Caco-2 (cell line): ENCODE measurements at regions not wholly inside any gene's neighbourhood (a gene's known extent, or its start where the extent isn't known, plus 50 kb on each side); places are given as distances from the start of the nearest gene placed in this dataset.

ENCODE experiments used
- BruUV-seq: library from RNA; stranded (reverse); fragments of 400-500 nt; replicated peaks from 2 replicates; lab custom pipeline; 2021; lab: Mats Ljungman, UMichigan
- CTCF ChIA-PET: fragments of 300-600 bp; sonication (Branson Sonifier 250); formaldehyde crosslinking; loops from one replicate; lab custom pipeline; 2022; ENCODE audit warnings: antibody characterized with exemption; lab: Charles Lee
- POLR2A ChIA-PET: fragments of 300-600 bp; sonication (Branson Sonifier 250); formaldehyde crosslinking; loops from one replicate; lab custom pipeline; 2022; ENCODE audit warnings: antibody characterized with exemption; lab: Charles Lee
- DNase-seq, 2 experiments: peaks; one replicate each; pipeline versions ENCODE4 v3.0.0 to v3.0.0-alpha.2; 2020 to 2022
- H3K27me3 ChIP-seq: replicated peaks from 2 replicates; pipeline ENCODE4 v1.6.0; 2011; ENCODE audit warnings: low read length; ENCODE audit not compliant: control insufficient read depth, insufficient read depth
- H3K36me3 ChIP-seq: 2 replicates; pipeline ENCODE4 v1.5.1; 2011; ENCODE audit warnings: low read length; ENCODE audit not compliant: control insufficient read depth, insufficient read depth
- H3K4me1 ChIP-seq: fragments of 250-450 bp; sonication (Bioruptor Pico); 2 replicates; pipeline ENCODE4 v1.5.1; 2020; ENCODE audit warnings: mild to moderate bottlenecking
- H3K4me3 ChIP-seq: 2 replicates; pipeline ENCODE4 v1.5.1; 2011; ENCODE audit warnings: low read depth, mild to moderate bottlenecking, control low read depth, low read length
- H3K9me3 ChIP-seq: fragments of 250-450 bp; sonication (Bioruptor Pico); 2 replicates; pipeline ENCODE4 v1.5.1; 2020; ENCODE audit warnings: mild to moderate bottlenecking, moderate library complexity
- H3K27ac Mint-ChIP-seq: one replicate; pipeline ENCODE4 v1.8.0; 2022; ENCODE audit warnings: mixed read lengths; ENCODE audit not compliant: unreplicated experiment
- H3K27me3 Mint-ChIP-seq: one replicate; pipeline ENCODE4 v1.8.0; 2022; ENCODE audit warnings: mixed read lengths; ENCODE audit not compliant: insufficient read depth, unreplicated experiment
- H3K36me3 Mint-ChIP-seq: one replicate; pipeline ENCODE4 v1.8.0; 2022; ENCODE audit warnings: mild to moderate bottlenecking, mixed read lengths; ENCODE audit not compliant: insufficient read depth, unreplicated experiment
- H3K4me1 Mint-ChIP-seq: one replicate; pipeline ENCODE4 v1.8.0; 2022; ENCODE audit warnings: low read depth, mixed read lengths; ENCODE audit not compliant: unreplicated experiment
- H3K4me3 Mint-ChIP-seq: one replicate; pipeline ENCODE4 v1.8.0; 2022; ENCODE audit warnings: mild to moderate bottlenecking, moderate library complexity, mixed read lengths; ENCODE audit not compliant: unreplicated experiment
- H3K9me3 Mint-ChIP-seq: one replicate; pipeline ENCODE4 v1.8.0; 2022; ENCODE audit warnings: mixed read lengths; ENCODE audit not compliant: unreplicated experiment
- CTCF ChIP-seq, 2 experiments: fragments of 200-600 bp in 1 of 2; IDR thresholded peaks; 1 replicate in 1 of 2; 2 replicates in 1 of 2; pipeline versions ENCODE4 v1.5.1 to v1.8.0; 2011 to 2022; ENCODE audit warnings: antibody characterized with exemption in 1 of 2, control low read depth in 1 of 2, inconsistent platforms in 1 of 2, low read depth in 1 of 2, low read length in 1 of 2, mild to moderate bottlenecking in 1 of 2, moderate library complexity in 1 of 2; ENCODE audit not compliant: insufficient read depth in 1 of 2, severe bottlenecking in 1 of 2, unreplicated experiment in 1 of 2
- intact Hi-C: fragments of 100-400 bp; cut with micrococcal nuclease; formaldehyde crosslinking; loops from one replicate; pipeline ENCODE4 v1.10.0; 2022; ENCODE audit not compliant: unreplicated experiment

DNA sequence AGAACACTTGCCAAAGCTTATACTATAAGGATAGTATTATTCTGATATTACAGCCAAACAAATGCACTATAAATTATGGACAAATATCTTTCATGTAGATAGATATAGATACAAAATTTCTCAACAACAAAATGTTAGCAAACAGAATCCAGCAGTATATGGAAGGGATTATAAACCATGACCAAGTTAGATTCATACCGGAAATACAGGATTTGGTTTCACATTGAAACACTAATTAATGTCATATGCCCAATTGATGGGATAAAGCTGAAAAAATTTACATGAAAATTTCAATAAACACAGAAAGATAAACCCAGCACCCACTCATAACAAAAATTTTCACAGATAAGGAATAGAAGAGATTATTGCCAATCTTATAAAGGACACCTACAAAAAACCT is 770.3 kb upstream of the SLC35B3 start:
- no peaks in the 10 kb centered on the region for H3K36me3 ChIP-seq
- H3K4me3 ChIP-seq, result no peak overlapping the region
- no peak for TF ChIP-seq CTCF (IDR thresholded peaks at IDR 0.05; ENCODE audit: insufficient read depth in 1 of 2, low read depth in 1 of 2, low read length in 1 of 2, severe bottlenecking in 1 of 2, unreplicated experiment in 1 of 2)
- H3K27me3 ChIP-seq, result no peaks in the 10 kb centered on the region
- no peak overlapping the region for H3K27ac Mint-ChIP-seq
- DNase-seq, result no peak
- no peaks in the 10 kb centered on the region for H3K4me1 ChIP-seq
- H3K27me3 Mint-ChIP-seq, result no peaks in the 10 kb centered on the region
- no peaks in the 10 kb centered on the region for H3K4me1 Mint-ChIP-seq
- no peaks in the 10 kb centered on the region for H3K36me3 Mint-ChIP-seq
- H3K9me3 Mint-ChIP-seq, result no peaks in the 10 kb centered on the region
- BruUV-seq, result no TSS peak
- ChIA-PET POLR2A (no interaction called here), CTCF (no interaction called here)
- no peak overlapping the region for H3K4me3 Mint-ChIP-seq
- no peaks in the 10 kb centered on the region for H3K9me3 ChIP-seq
- intact Hi-C loops, result no loop called here

- no peaks in the 10 kb centered on the region for H3K36me3 ChIP-seq
- Mint-ChIP-seq H3K4me3 (no peak overlapping the region), H3K27ac (no peak overlapping the region), H3K9me3 (no peaks in the 10 kb centered on the region), H3K4me1 (no peaks in the 10 kb centered on the region), H3K36me3 (no peaks in the 10 kb centered on the region), H3K27me3 (no peaks in the 10 kb centered on the region)
- no peaks in the 10 kb centered on the region for H3K4me1 ChIP-seq
- BruUV-seq, result no TSS peak
- POLR2A ChIA-PET, result no interaction called here
- no peaks in the 10 kb centered on the region for H3K9me3 ChIP-seq
- no peaks in the 10 kb centered on the region for H3K27me3 ChIP-seq
- no peak overlapping the region for H3K4me3 ChIP-seq
- CTCF ChIA-PET, result no interaction called here
- no peak for TF ChIP-seq CTCF (IDR thresholded peaks at IDR 0.05; ENCODE audit: insufficient read depth in 1 of 2, low read depth in 1 of 2, low read length in 1 of 2, severe bottlenecking in 1 of 2, unreplicated experiment in 1 of 2)
- intact Hi-C loops, result no loop called here
- DNase-seq, result no peak
Measured at GRCh38 chr6:9204171-9204570, 768.8 kb upstream of the SLC35B3 start.

DNA sequence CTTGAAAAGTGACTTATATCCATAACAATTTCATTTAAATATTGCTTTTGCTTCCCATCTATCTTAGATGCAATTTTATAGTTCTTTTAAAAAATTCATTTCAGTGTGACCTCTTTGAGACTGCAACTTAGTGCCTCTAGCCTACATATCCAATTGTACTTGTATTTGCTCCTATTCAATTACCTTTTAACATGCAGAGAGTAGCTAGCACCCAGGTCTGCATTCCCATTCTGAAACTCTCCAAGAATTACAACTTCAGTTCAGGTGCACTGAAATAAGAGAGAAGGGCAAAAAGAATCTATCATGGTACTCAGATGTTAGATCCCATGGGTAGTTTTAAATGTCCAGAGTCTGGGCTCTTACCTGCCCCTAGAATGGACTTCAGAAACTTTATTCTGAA is 765.4 kb upstream of the SLC35B3 start:
- Histone ChIP-seq H3K4me1 (no peaks in the 10 kb centered on the region), H3K36me3 (no peaks in the 10 kb centered on the region), H3K4me3 (no peak overlapping the region), H3K27me3 (no peaks in the 10 kb centered on the region), H3K9me3 (no peaks in the 10 kb centered on the region)
- TF ChIP-seq CTCF (IDR thresholded peaks at IDR 0.05; ENCODE audit: insufficient read depth in 1 of 2, low read depth in 1 of 2, low read length in 1 of 2, severe bottlenecking in 1 of 2, unreplicated experiment in 1 of 2), result no peak
- Mint-ChIP-seq H3K27me3 (no peaks in the 10 kb centered on the region), H3K27ac (no peak overlapping the region), H3K4me3 (no peak overlapping the region), H3K9me3 (no peaks in the 10 kb centered on the region), H3K4me1 (no peaks in the 10 kb centered on the region), H3K36me3 (no peaks in the 10 kb centered on the region)
- intact Hi-C loops, result no loop called here
- ChIA-PET POLR2A (no interaction called here), CTCF (no interaction called here)
- no TSS peak for BruUV-seq
- DNase-seq, result no peak
